Neural cell (in vitro differentiated cells): ENCODE measurements at regions not wholly inside any gene's neighbourhood (a gene's known extent, or its start where the extent isn't known, plus 50 kb on each side); places are given as distances from the start of the nearest gene placed in this dataset.

ENCODE experiments used
- CTCF ChIP-seq: fragments of 450-650 bp; IDR thresholded peaks from 2 replicates; pipeline ENCODE4 v1.5.1; 2014; ENCODE audit warnings: antibody characterized with exemption, mild to moderate bottlenecking, moderate library complexity; ENCODE audit not compliant: poor library complexity, severe bottlenecking
- EP300 ChIP-seq: fragments of 450-650 bp; conservative IDR thresholded peaks from 2 replicates; pipeline ENCODE4 v1.6.1; 2014; ENCODE audit warnings: antibody characterized with exemption, mild to moderate bottlenecking, moderate library complexity; ENCODE audit not compliant: poor library complexity, severe bottlenecking
- EZH2 ChIP-seq: fragments of 200-600, 300-800 bp; shearing (Covaris generic), sonication (generic); IDR thresholded peaks from 2 replicates; pipeline ENCODE4 v1.6.1; 2014; ENCODE audit warnings: antibody characterized with exemption, low read length, borderline replicate concordance, mild to moderate bottlenecking; ENCODE audit not compliant: insufficient read depth, poor library complexity, severe bottlenecking
- MXI1 ChIP-seq: fragments of 450-650 bp; conservative IDR thresholded peaks from 2 replicates; pipeline ENCODE4 v1.6.1; 2014; ENCODE audit warnings: antibody characterized with exemption, mild to moderate bottlenecking; ENCODE audit not compliant: poor library complexity, severe bottlenecking
- POLR2AphosphoS5 ChIP-seq: IDR thresholded peaks from 2 replicates; pipeline ENCODE4 v1.6.1; 2012
- RAD21 ChIP-seq: fragments of 450-650 bp; conservative IDR thresholded peaks from 2 replicates; pipeline ENCODE4 v1.6.1; 2014; ENCODE audit warnings: antibody characterized with exemption, mild to moderate bottlenecking, moderate library complexity
- REST ChIP-seq: IDR thresholded peaks from 2 replicates; pipeline ENCODE4 v1.6.1; 2012; ENCODE audit warnings: borderline replicate concordance
- SMC3 ChIP-seq: fragments of 450-650 bp; conservative IDR thresholded peaks from 2 replicates; pipeline ENCODE4 v1.6.1; 2014; ENCODE audit warnings: antibody characterized with exemption, mild to moderate bottlenecking, moderate library complexity; ENCODE audit not compliant: poor library complexity

GRCh38 chr3:17806876-17807275 lies 64.4 kb upstream of the TBC1D5 start:
- TF ChIP-seq CTCF (no peak), REST (no peak), EP300 (no peak), POLR2AphosphoS5 (no peak), RAD21 (no peak), EZH2 (no peak), SMC3 (no peak), MXI1 (no peak)
